DMS79 (cell line): ENCODE measurements at regions not wholly inside any gene's neighbourhood (a gene's known extent, or its start where the extent isn't known, plus 50 kb on each side); places are given as distances from the start of the nearest gene placed in this dataset.
"Not testable (repeated sequence)": the region's sequence is repeated elsewhere in the genome, so short reads cannot be mapped to it uniquely, and the experiment has no call there.

Source experiments
- DNase-seq: peaks from one replicate; lab custom pipeline; 2025; lab: John Stamatoyannopoulos, UW

- not testable (repeated sequence) for DNase-seq
Observed at GRCh38 chr7:76971201-76971600, 61.0 kb downstream of the SPDYE17 start.

DNA sequence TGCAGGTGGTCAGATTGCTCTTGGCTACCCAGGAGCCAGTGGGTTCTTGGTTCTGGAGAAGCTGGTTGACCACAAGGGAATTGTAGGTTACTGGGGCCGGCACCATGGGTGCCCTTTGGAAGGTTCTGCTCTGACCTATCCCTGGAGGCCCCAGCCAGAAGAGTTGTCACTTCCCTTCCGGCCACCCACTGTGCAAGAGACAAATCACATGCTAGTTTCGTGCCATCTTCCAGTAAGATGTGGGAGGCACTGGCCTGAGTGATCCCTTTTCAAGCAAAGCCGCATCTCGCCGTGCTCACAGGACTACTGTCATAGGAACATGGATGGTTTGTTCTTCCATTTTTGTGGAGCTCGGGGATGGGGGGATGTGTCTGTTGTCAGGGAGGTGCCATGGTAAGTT lies 62.3 kb downstream of the SPDYE17 start:
- DNase-seq, result not testable (repeated sequence)

DNA sequence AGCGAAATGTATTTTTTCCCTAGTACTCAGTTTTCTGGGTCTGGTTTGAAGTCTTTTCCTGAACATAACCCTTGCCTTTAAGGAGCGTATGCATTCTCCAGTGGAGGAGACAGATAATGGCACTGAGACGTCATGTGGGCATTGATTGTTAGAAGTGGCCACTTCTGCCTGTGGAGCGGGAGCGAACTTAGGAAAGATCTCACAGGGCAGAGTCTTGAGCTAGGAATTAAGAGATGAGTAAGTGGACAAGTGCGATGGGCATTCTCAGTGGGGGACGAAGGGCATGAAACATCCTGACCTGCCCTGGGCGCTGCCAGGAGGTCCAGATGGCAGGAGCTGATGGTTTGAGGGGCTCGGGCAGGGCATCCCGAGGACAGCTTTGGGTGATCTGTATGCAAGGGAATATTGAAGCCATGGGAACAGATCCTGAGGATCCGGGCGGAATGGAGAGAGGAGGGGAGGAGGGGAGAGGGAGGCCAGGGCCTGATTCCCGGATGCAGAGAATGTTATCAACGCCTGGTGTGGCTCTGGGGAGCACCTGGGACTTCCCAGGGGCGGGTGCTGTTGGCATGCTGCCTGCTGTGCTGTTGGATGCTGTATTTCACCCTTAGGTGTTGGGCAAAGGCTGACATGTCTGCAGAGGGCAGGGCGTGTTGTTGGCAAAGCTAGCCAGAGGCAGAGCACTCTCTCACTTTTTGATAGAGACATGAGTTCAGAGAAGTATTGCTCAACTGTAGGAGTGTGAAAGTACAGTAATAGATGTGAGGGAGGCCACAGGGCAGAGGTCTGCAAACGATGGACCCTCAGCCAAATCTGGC lies 66.2 kb downstream of the SPDYE17 start:
- DNase-seq, result not testable (repeated sequence)

GRCh38 chr7:76964050-76964449 lies 68.1 kb downstream of the SPDYE17 start:
- not testable (repeated sequence) for DNase-seq

DNA sequence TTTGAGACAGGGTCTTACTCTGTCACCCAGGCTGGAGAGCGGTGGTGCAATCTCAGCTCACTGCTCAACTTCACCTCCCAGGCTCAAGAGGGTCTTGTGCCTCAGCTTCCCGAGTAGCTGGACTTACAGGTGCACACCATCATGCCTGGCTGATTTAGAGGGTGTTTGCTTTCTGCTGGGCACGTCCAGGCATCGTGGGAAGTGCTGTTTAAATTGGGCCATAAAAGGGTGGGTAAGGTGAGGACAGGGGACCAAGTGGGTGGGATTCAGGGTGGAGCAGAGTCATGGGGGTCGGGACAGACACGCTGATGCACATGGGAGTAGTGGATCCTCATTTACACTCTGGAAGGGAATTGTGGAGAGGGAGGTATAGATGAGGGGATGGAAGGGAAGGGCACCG lies 69.1 kb downstream of the SPDYE17 start:
- DNase-seq, result not testable (repeated sequence)

- not testable (repeated sequence) for DNase-seq
Observed at GRCh38 chr7:76960400-76960986, 71.7 kb downstream of the SPDYE17 start.

DNA sequence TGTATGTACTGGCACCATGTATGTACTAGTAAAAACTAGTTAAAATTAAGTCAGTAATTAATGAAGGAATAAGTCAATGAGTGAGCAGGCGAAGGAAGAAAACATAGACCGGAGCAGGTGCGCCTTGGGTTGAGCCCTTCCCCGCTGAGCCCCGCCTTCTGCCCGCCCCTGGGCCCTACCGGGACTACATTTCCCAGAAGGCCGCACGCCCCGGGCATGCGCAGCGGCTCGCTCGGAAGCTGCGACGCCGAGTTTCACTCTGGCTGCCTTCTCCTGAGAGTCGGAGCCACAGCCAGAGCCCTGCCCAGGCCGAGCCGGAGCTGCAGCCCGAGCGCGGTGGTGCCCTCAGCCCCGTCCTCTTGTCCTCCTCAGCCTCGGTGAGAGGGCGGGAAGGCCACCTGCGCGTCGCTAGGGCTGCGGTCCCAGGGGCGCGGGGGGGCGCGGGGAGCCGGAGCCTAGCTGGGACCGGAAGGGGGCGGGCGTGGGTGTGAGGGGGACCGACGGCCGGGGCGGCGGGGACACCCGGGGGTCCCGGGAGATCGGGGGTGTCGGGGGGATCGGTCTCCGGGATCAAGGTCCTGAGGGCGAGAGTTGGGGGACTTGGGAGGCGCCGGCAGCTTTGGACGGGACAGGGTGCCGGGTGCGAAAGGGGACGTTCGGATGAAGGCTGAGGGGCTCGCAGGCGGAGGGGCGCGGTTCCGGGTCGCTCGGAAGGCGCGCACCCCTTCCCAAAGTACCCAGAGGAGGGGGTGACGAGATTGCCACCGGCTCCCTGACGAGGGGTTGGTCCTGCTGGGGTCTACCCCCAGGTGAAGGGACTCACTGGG lies 72.4 kb downstream of the SPDYE17 start:
- DNase-seq, result not testable (repeated sequence)

- DNase-seq, result not testable (repeated sequence)
Observed at GRCh38 chr7:76956531-76956930, 75.6 kb downstream of the SPDYE17 start.

DNA sequence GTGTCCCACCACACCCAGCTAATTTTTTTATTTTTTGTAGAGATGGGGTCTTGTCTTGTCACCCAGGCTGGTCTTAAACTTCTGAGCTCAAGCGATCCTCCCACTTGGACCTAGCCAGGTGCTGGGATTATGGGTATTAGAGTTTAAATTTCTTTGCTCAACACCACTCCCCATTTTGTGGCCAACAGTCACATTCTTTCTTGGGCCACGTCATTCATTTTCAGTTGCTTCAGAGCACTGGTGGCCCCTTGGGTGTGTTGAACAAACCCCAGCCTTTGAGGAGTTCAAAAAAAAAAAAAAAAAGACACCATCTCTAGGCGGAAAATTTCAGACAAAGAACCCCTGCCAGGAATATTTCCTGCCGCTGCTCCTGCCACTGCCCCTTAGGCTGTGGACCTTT lies 77.0 kb downstream of the SPDYE17 start:
- not testable (repeated sequence) for DNase-seq

- DNase-seq, result not testable (repeated sequence)
Observed at GRCh38 chr7:76944603-76945002, 87.6 kb downstream of the SPDYE17 start.

DNA sequence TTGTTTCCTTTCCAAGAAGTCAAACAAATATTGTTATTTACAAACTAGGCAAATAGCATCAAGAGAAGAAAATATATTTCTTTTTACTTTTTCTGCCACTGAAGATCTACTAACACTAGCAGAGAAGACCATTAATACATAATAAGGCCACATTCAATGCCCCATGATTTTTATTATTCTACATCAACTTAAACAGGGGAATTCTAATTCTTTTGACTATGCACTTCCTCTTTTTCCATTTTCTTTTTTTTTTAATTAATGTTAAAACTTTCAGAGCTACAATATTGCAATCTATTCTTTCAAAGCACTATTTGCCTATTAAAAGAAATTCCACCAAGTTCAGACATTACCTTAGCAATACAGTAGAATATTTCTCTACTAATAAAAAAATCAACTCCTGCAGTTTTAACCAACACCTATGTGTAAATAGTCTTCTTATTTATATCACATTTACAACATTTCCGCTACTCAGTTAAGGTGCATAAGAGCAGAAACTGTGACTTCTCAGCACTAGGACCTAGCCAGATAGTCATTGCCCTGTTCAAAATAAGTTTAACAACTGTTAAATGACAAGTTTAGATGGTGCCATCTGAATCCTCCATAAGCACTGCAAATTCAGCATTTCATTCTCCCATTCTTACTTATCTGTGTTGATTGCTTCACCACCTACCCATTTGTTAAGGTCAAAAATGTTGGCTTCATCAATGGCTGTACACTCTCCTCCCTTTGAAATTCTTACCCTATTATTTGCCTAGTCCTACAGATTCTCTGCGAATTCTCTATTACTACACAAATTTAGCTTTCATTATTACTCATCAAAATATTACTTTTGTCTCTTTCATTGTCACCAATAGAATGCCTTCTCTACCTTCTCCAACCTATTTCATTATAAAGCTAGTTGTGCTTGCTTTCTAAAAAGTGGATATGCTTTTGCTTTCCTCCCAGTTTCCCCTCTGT lies 90.1 kb downstream of the SPDYE17 start:
- DNase-seq, result not testable (repeated sequence)

DNA sequence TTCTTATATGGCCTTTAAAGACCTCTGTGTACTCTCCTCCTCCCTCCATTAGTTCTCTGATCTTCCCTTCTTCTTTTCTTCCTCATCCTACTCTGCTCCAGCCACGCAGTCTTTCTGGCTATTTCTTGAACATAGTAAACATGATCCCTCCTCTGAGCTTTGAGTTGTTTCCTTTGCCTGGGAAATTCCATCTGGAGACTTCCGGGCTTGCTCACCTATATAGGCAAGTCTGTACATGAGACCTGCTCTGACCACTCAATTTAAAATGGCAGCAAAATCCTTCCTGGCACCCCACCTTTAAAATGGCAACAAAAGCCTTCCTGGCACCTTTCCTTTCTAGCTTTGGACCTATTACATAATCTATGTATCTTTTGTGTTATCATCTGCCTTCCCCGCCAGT lies 94.4 kb downstream of the SPDYE17 start:
- not testable (repeated sequence) for DNase-seq

GRCh38 chr7:76937330-76937729 lies 94.8 kb downstream of the SPDYE17 start:
- DNase-seq, result not testable (repeated sequence)

DNA sequence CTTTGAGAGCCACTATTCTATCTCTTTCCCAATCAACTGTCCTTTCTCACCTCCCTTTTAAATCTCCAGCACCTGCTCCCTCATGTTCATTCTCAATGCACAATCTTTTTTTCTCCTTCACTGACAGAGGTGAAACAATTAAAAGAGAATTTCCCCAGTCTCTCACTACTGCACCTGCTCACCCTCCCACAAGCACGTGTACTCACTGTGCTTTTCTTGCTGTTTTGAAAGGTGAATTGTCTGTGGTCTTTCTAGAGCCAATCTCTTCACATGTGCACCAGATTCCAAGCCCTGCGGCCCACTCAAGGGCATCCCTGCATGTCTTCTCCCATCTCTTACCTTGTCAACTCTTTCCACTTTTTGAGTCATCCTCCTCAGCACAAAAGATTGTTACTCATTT lies 95.8 kb downstream of the SPDYE17 start:
- DNase-seq, result not testable (repeated sequence)

DNA sequence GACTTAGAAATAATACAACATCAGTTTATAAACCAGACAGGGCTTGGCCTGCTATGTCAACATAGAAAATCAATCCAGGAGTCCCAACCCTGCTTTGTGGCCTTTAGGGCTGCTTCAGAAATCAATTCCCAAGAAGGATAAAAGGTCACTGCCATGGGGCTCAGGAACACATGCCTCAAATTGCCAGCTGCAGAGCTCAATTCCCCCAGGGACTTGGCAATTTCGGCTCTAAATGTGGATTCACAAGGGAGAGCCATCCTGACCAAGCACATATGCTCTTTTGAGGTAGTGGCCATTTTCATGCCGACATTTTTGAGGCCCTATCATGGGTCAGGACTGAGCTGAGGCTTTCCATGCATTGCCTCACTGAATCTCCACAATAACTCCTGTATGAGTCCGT lies 97.5 kb downstream of the SPDYE17 start:
- not testable (repeated sequence) for DNase-seq

- not testable (repeated sequence) for DNase-seq
Observed at GRCh38 chr7:76932957-76933356, 99.2 kb downstream of the SPDYE17 start.

DNA sequence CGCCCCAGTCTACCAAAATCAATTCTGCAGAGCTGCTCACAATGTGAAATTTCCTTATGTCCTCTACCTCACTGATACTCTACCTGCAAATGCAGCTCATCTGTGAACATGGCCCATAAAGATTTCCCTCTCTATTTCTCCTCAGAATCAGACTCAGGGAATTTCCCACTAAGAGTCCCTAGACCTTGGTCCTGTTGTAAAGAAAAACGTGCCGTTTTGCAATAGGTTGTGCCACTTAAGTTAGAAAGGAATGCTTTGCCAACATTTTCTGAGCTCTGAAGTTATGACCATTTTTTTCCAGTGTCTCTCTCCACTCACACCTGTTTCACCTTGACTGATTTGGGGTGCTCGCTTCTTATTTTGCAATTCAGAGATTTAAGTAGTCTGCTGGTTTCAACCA lies 100.7 kb downstream of the SPDYE17 start:
- not testable (repeated sequence) for DNase-seq

GRCh38 chr7:76930416-76930815 lies 101.7 kb downstream of the SPDYE17 start:
- DNase-seq, result not testable (repeated sequence)

DNA sequence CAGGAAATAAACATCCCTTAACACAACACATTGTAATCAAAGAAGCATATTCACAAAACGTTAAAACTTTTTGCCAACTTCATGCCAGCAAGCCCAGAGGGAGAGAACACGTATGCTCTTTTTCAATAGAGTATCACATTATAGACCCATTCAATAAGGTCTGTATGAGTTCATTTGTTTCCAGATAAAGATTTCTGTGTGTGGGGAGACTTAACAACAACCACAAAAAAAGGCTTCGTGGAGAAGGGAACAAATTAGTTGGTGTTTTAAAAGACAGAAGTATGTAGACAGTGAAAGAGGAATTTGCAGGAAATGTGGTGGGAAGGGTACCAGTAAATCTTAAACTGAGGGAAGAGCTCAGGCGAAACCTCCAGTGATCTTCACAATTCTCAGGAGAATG lies 103.4 kb downstream of the SPDYE17 start:
- not testable (repeated sequence) for DNase-seq

DNA sequence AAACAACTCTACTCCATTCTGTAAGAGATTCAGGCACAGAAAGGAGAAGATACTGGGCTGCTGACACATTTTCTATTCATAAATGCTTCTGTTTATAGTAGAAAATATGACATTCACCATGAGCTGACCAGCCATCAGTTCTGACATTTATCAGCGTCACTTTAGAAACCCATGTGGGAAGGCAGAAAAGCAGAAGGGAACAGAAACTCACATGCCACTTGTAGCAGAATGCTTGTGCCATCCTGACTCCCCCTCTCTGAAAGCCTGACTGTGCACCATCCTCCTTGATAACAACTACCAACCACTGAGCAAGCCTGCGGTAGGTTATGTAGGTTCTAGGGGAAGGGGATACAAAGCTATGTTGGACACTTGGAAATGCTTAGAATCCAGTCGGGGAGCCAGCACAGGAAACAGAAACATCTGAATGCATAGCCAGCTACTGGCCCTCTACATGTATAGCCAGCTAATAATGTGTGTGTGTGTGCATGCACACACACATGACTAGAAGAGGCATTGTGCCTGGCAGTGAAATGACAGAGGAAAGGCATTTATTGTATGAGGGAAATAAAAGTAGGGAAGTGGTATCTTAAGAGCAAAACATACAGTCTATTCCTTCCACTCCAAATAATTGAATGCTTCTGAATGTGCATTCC lies 104.3 kb downstream of the SPDYE17 start:
- not testable (repeated sequence) for DNase-seq

GRCh38 chr7:76926416-76926815 lies 105.7 kb downstream of the SPDYE17 start:
- not testable (repeated sequence) for DNase-seq
